ENCODE measurements at regions not wholly inside any gene's neighbourhood (a gene's known extent, or its start where the extent isn't known, plus 50 kb on each side); places are given as distances from the start of the nearest gene placed in this dataset.

DNA sequence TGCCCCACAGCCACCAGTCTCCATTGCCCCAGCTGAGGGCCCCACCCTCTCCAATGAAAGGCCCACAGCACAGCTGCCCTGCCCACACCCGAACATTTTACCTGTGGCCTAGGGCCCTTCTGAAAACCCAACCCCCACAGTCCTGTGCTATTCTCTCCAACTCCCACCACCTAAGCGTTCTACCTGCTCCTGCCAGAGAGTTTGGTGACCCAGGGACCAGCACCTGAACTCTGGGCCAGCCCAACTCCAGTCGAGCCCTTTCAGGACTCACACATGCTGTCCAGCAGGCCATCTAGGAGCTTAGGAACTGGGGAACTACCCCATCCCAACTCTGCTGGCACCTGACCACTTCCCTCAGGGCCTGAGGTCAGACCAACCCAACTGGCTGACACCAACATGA is 562.3 kb downstream of the DNAH5 start:
- Histone ChIP-seq H3K9me3 (no peaks in the 10 kb centered on the region), H3K27me3 (no peaks in the 10 kb centered on the region), H3K4me1 (no peaks in the 10 kb centered on the region), H3K36me3 (no peaks in the 10 kb centered on the region), H3K4me3 (no peak overlapping the region), H3K9ac (ENCODE audit: low read depth in 2 of 2, low read length in 2 of 2) (no peak overlapping the region), H3K27ac (no peak overlapping the region)
- DNase-seq, result no peak
- TF ChIP-seq, protein P1, sequence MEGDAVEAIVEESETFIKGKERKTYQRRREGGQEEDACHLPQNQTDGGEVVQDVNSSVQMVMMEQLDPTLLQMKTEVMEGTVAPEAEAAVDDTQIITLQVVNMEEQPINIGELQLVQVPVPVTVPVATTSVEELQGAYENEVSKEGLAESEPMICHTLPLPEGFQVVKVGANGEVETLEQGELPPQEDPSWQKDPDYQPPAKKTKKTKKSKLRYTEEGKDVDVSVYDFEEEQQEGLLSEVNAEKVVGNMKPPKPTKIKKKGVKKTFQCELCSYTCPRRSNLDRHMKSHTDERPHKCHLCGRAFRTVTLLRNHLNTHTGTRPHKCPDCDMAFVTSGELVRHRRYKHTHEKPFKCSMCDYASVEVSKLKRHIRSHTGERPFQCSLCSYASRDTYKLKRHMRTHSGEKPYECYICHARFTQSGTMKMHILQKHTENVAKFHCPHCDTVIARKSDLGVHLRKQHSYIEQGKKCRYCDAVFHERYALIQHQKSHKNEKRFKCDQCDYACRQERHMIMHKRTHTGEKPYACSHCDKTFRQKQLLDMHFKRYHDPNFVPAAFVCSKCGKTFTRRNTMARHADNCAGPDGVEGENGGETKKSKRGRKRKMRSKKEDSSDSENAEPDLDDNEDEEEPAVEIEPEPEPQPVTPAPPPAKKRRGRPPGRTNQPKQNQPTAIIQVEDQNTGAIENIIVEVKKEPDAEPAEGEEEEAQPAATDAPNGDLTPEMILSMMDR (IDR thresholded peaks at IDR 0.05), result no peak
- intact Hi-C loops (cut with DNase I), result no loop called here

DNA sequence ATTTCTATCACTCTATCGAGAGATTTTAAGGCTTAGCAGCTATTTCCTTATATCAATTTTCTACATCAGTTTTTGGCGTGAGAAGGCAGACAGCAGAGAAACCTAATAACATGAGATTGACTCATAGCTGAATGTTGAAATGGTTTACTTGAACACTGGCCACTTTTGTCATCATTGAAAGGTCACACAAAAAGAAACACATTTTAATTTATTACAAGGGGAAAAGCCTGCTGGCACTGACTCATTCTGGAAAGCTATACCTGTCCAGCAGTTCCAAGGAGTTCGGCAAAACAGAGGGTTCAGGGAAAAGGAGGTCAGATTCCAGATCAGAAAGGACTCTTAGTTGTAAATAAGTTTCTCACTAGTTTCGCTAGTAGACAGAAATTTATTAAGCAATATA is 566.4 kb downstream of the DNAH5 start:
- no peak overlapping the region for H3K9ac ChIP-seq (ENCODE audit: low read depth in 2 of 2, low read length in 2 of 2)
- no peak for DNase-seq
- H3K9me3 ChIP-seq, result no peaks in the 10 kb centered on the region
- intact Hi-C loops (cut with DNase I), result no loop called here
- H3K4me1 ChIP-seq, result no peaks in the 10 kb centered on the region
- H3K36me3 ChIP-seq, result no peaks in the 10 kb centered on the region
- TF ChIP-seq, protein P1 (IDR thresholded peaks at IDR 0.05), result no peak
- no peak overlapping the region for H3K27ac ChIP-seq
- no peak overlapping the region for H3K4me3 ChIP-seq
- H3K27me3 ChIP-seq, result no peaks in the 10 kb centered on the region

DNA sequence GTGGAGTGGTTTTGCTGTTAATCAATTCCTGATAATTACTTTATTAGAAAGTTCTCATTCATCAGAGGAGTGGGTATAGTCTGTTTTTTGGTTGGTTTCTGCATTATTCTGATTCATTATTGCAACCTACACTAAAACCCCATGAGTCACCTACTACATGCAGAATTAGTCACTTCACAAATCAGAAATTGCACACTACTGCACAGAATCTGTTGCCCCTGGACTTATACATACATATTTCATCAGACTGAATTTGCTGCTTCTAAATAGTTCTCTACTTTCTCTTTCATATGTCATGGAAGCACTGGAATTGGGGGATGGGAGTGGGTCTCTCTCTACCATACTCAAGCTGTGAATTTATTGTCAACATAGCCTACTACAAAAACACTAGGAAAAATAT is 585.1 kb downstream of the DNAH5 start:
- intact Hi-C loops (cut with DNase I), result no loop called here
- Histone ChIP-seq H3K4me1 (no peaks in the 10 kb centered on the region), H3K36me3 (no peaks in the 10 kb centered on the region), H3K4me3 (no peak overlapping the region), H3K27me3 (no peaks in the 10 kb centered on the region), H3K9me3 (no peaks in the 10 kb centered on the region), H3K9ac (ENCODE audit: low read depth in 2 of 2, low read length in 2 of 2) (no peak overlapping the region), H3K27ac (no peak overlapping the region)
- TF ChIP-seq, protein P1 (IDR thresholded peaks at IDR 0.05), result no peak
- no peak for DNase-seq

GRCh38 chr5:13358342-13358741 is 586.1 kb downstream of the DNAH5 start:
- Histone ChIP-seq H3K27ac (no peak overlapping the region), H3K27me3 (no peaks in the 10 kb centered on the region), H3K36me3 (no peaks in the 10 kb centered on the region), H3K4me1 (no peaks in the 10 kb centered on the region), H3K4me3 (no peak overlapping the region), H3K9me3 (no peaks in the 10 kb centered on the region), H3K9ac (ENCODE audit: low read depth in 2 of 2, low read length in 2 of 2) (no peak overlapping the region)
- TF ChIP-seq, protein P1 (IDR thresholded peaks at IDR 0.05), result no peak
- no peak for DNase-seq
- intact Hi-C loops (cut with DNase I), result no loop called here

DNA sequence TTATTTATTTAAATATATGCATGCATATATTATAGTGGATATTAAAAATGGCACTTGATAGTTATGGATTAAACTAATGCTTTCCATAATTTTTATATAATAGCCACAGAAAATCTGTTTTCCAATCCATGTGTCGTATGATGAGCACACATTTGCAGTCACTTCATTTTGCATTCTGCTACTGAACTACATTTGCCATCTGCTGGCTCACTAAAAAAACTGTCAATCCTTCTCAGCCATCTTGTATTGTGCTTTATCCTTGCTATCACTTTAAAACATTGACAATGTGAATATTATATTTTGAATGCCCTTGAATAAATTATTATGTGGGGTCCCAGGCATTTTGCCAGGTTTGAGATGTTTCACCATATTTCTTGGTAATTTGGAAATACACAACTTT is 586.6 kb downstream of the DNAH5 start:
- no peaks in the 10 kb centered on the region for H3K36me3 ChIP-seq
- H3K27me3 ChIP-seq, result no peaks in the 10 kb centered on the region
- H3K9me3 ChIP-seq, result no peaks in the 10 kb centered on the region
- no peak overlapping the region for H3K27ac ChIP-seq
- no peaks in the 10 kb centered on the region for H3K4me1 ChIP-seq
- no peak overlapping the region for H3K4me3 ChIP-seq
- TF ChIP-seq, protein P1 (IDR thresholded peaks at IDR 0.05), result no peak
- no peak for DNase-seq
- intact Hi-C loops (cut with DNase I), result no loop called here
- H3K9ac ChIP-seq (ENCODE audit: low read depth in 2 of 2, low read length in 2 of 2), result no peak overlapping the region

GRCh38 chr5:13356226-13356625 is 588.3 kb downstream of the DNAH5 start:
- H3K36me3 ChIP-seq, result no peaks in the 10 kb centered on the region
- no peak overlapping the region for H3K9ac ChIP-seq (ENCODE audit: low read depth in 2 of 2, low read length in 2 of 2)
- H3K4me1 ChIP-seq, result no peaks in the 10 kb centered on the region
- intact Hi-C loops (cut with DNase I), result no loop called here
- no peaks in the 10 kb centered on the region for H3K27me3 ChIP-seq
- TF ChIP-seq, protein P1 (IDR thresholded peaks at IDR 0.05), result no peak
- no peak overlapping the region for H3K4me3 ChIP-seq
- no peak overlapping the region for H3K27ac ChIP-seq
- H3K9me3 ChIP-seq, result no peaks in the 10 kb centered on the region
- DNase-seq, result no peak

Measured in colonic mucosa (tissue), 4 donors.